ENCODE measurements at regions not wholly inside any gene's neighbourhood (a gene's known extent, or its start where the extent isn't known, plus 50 kb on each side); places are given as distances from the start of the nearest gene placed in this dataset.

DNA sequence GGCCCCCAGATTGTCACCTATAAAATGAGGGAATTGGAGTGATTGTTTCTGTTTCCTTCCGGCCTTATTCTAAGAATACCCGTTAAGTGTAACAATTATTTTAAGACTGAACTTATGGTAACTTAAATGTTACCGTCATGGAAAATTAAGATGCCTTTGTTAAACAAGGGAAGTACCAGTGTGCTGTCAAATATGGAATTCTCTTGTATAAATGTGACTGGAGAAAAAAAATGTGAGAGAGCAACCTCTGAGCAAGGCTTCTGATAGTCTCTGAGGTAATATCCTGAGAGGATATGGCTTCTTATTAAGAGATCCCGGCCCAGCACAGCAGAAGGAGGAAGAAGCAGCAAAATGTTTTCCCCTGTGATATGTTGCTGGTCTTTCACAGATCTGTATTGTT is 480.7 kb upstream of the ADAMTS9 start:
- TF ChIP-seq, protein P1, sequence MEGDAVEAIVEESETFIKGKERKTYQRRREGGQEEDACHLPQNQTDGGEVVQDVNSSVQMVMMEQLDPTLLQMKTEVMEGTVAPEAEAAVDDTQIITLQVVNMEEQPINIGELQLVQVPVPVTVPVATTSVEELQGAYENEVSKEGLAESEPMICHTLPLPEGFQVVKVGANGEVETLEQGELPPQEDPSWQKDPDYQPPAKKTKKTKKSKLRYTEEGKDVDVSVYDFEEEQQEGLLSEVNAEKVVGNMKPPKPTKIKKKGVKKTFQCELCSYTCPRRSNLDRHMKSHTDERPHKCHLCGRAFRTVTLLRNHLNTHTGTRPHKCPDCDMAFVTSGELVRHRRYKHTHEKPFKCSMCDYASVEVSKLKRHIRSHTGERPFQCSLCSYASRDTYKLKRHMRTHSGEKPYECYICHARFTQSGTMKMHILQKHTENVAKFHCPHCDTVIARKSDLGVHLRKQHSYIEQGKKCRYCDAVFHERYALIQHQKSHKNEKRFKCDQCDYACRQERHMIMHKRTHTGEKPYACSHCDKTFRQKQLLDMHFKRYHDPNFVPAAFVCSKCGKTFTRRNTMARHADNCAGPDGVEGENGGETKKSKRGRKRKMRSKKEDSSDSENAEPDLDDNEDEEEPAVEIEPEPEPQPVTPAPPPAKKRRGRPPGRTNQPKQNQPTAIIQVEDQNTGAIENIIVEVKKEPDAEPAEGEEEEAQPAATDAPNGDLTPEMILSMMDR (IDR thresholded peaks at IDR 0.05; ENCODE audit: low read depth, low read length), result no peak

DNA sequence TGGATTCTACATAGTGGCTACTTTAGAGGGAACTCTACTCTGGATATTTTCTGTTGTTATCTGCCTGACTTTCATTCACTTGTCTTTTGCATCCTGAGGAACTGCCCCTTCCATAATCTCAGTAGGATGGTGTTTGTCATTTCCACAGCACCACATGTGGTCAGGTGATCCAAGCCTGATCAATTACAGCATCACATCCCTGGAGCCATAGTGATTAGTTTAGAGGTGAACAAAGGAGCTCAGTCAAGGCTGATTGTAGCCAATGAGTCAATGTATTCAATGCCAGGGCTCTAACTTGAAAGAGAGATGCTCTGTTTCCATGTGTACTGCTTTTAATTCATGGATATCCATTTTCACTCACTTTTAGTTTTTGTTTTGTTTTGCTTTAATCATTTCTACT is 478.7 kb upstream of the ADAMTS9 start:
- H3K27me3 ChIP-seq, result no peaks in the 10 kb centered on the region
- no peak for DNase-seq (ENCODE audit: low read depth in 1 of 2, low spot score in 1 of 2)
- peaks cover 25% of the 10 kb centered on the region for H3K4me1 ChIP-seq (ENCODE audit: low read depth)
- H3K4me3 ChIP-seq, result no peak overlapping the region
- H3K27ac ChIP-seq, result no peak overlapping the region
- no peaks in the 10 kb centered on the region for H3K36me3 ChIP-seq
- TF ChIP-seq, protein P1 (IDR thresholded peaks at IDR 0.05; ENCODE audit: low read depth, low read length), result no peak
- no peaks in the 10 kb centered on the region for H3K9me3 ChIP-seq (ENCODE audit: low read depth)

More for the DNA sequence above, 480.7 kb upstream of the ADAMTS9 start:
- Histone ChIP-seq H3K4me1 (ENCODE audit: low read depth) (peaks cover 13% of the 10 kb centered on the region), H3K4me3 (no peak overlapping the region), H3K27ac (no peak overlapping the region), H3K27me3 (no peaks in the 10 kb centered on the region), H3K9me3 (ENCODE audit: low read depth) (no peaks in the 10 kb centered on the region), H3K36me3 (no peaks in the 10 kb centered on the region)
- DNase-seq (ENCODE audit: low read depth in 1 of 2, low spot score in 1 of 2), result no peak

DNA sequence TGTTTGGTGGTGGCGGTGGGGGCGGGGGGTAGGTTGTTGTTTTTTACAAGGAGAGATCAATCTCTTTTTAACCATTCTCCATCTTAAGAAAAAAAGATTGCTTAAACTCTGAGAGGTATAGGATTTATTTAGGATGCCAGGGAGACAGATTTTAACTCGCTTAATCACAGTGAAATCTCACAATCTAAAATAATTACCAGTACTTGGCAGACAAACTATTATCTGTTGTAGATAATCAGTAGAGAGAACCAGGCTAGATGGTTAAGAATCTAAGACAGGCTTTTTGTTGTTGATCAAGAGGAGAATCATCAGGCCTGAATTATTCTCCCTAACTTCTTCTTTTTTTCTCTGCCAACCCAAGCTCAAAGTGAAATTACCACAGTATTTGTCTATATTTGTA is 470.2 kb upstream of the ADAMTS9 start:
- Histone ChIP-seq H3K9me3 (ENCODE audit: low read depth) (no peaks in the 10 kb centered on the region), H3K27me3 (no peaks in the 10 kb centered on the region), H3K4me3 (no peak overlapping the region), H3K36me3 (no peaks in the 10 kb centered on the region), H3K27ac (no peak overlapping the region), H3K4me1 (ENCODE audit: low read depth) (peaks cover 9% of the 10 kb centered on the region)
- TF ChIP-seq, protein P1 (IDR thresholded peaks at IDR 0.05; ENCODE audit: low read depth, low read length), result no peak
- DNase-seq (ENCODE audit: low read depth in 1 of 2, low spot score in 1 of 2), result no peak

DNA sequence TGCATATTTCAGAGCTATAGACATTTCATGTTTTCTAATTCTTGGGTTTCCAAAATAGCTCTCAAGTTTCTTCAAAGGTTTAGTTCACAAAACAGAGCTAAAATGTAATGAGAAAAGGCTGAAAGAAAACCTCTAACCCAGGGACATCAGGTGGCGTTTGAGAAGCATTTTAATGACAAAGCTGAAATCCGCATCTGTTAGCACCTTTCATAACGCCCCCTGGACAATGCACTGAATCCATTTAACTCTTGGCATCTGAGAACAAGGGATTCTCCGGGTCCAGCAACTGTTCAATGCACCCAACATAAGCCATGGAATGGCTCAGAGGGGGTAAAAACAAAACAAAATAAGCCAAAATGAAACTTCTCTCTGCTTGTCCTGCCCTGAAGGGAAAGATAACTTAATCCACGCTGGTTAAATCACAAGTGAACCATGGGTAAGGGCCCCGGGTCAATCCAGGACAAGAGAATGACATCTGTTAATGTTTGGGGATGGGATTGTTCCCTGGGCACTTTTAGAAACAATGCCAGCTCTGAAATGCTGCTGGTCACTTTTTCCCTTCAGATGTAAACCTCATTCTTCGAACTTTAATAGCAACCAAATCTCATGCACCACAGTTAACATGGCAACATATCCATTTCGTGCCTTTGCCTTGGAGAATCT is 466.2 kb upstream of the ADAMTS9 start:
- DNase-seq (ENCODE audit: low read depth in 1 of 2, low spot score in 1 of 2), result no peak
- Histone ChIP-seq H3K36me3 (no peaks in the 10 kb centered on the region), H3K9me3 (ENCODE audit: low read depth) (no peaks in the 10 kb centered on the region), H3K27ac (no peak overlapping the region), H3K4me3 (no peak overlapping the region), H3K4me1 (ENCODE audit: low read depth) (no peaks in the 10 kb centered on the region), H3K27me3 (no peaks in the 10 kb centered on the region)
- TF ChIP-seq, protein P1 (IDR thresholded peaks at IDR 0.05; ENCODE audit: low read depth, low read length), result no peak

DNA sequence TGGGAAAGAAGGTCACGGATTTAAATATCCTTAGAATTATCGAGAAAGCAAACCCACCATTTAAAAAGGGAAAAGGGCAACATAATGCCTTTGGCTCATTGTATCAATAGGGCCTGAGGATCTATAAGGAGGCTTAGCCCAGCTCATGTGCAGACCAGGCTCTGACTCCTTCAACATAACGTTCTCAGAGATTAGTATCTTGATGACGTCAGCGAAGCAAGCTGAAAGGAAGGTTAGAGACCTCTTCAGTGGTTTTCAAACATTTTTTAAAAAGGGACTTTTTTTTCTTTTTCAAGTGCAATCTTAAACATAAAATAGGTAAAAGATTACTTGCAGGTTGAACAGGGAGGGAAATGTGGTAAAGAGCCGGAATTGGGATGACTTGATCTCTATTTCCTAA is 463.9 kb upstream of the ADAMTS9 start:
- Histone ChIP-seq H3K27ac (no peak overlapping the region), H3K36me3 (no peaks in the 10 kb centered on the region), H3K4me1 (ENCODE audit: low read depth) (no peaks in the 10 kb centered on the region), H3K4me3 (no peak overlapping the region), H3K27me3 (no peaks in the 10 kb centered on the region), H3K9me3 (ENCODE audit: low read depth) (no peaks in the 10 kb centered on the region)
- no peak for DNase-seq (ENCODE audit: low read depth in 1 of 2, low spot score in 1 of 2)
- TF ChIP-seq, protein P1 (IDR thresholded peaks at IDR 0.05; ENCODE audit: low read depth, low read length), result no peak
